ENCODE measurements at regions not wholly inside any gene's neighbourhood (a gene's known extent, or its start where the extent isn't known, plus 50 kb on each side); places are given as distances from the start of the nearest gene placed in this dataset.

GRCh38 chr12:25699454-25699853 lies 146.4 kb upstream of the LMNTD1 start:
- Mint-ChIP-seq H3K27me3 (ENCODE audit: low read depth) (no peaks in the 10 kb centered on the region; the same call in 1 of the 2 replicates), H3K4me3 (no peak overlapping the region), H3K4me1 (peaks cover 4% of the 10 kb centered on the region in 2 experiments), H3K36me3 (ENCODE audit: insufficient read depth in 1 of 3, low read depth in 3 of 3) (peaks cover 0 to 13% (median 0%) of the 10 kb centered on the region in 3 experiments; a peak in 3 of 7 replicates), H3K9me3 (peaks cover 3 to 12% of the 10 kb centered on the region in 2 experiments), H3K27ac (no peak overlapping the region)
- Histone ChIP-seq H3K79me2 (ENCODE audit: insufficient read depth, low read length) (no peaks in the 10 kb centered on the region), H3K4me1 (ENCODE audit: insufficient read depth, low read length) (no peaks in the 10 kb centered on the region; the same call in 1 of the 2 replicates), H2BK120ac (ENCODE audit: low read depth, low read length, poor library complexity, severe bottlenecking) (no peak overlapping the region), H4K5ac (ENCODE audit: insufficient read length, low read depth, low read length) (no peak overlapping the region), H3K18ac (ENCODE audit: insufficient read length, low read depth, low read length) (no peak overlapping the region), H2AFZ (ENCODE audit: low read length) (no peak overlapping the region), H3T11ph (ENCODE audit: low read length) (no peak overlapping the region), H2BK12ac (ENCODE audit: insufficient read length, low read depth, low read length) (no peak overlapping the region), H3K56ac (ENCODE audit: insufficient read length, low read depth, low read length) (no peak overlapping the region), H4K8ac (replicated peaks; ENCODE audit: insufficient read length, low read depth, low read length) (no peak overlapping the region), H3K14ac (ENCODE audit: insufficient read depth, low read length) (no peak overlapping the region), H2BK5ac (ENCODE audit: insufficient read length, low read length) (no peak overlapping the region), H3K23ac (ENCODE audit: insufficient read length, low read depth, low read length) (no peak overlapping the region), H3K27ac (ENCODE audit: insufficient read length, low read depth, low read length) (no peak overlapping the region), H3K4me2 (ENCODE audit: insufficient read depth, insufficient read length, low read length) (no peak overlapping the region), H4K91ac (ENCODE audit: insufficient read length, low read depth, low read length) (no peak overlapping the region), H3K9ac (ENCODE audit: extremely low read depth, insufficient read length, low read length) (no peak overlapping the region), H3K4ac (ENCODE audit: low read depth, low read length) (no peak overlapping the region), H3K9me3 (ENCODE audit: control insufficient read depth, low read depth, low read length) (no peaks in the 10 kb centered on the region), H2AK5ac (ENCODE audit: insufficient read length, low read length) (no peak overlapping the region), H3K79me1 (ENCODE audit: insufficient read depth, low read depth, low read length, poor library complexity, severe bottlenecking) (no peaks in the 10 kb centered on the region), H4K20me1 (ENCODE audit: control insufficient read depth, insufficient read depth, insufficient read length) (no peaks in the 10 kb centered on the region), H3K27me3 (ENCODE audit: insufficient read depth, low read length) (no peaks in the 10 kb centered on the region), H3K23me2 (ENCODE audit: insufficient read length, low read depth, low read length, poor library complexity, severe bottlenecking) (no peaks in the 10 kb centered on the region), H2BK20ac (ENCODE audit: low read depth, low read length, poor library complexity, severe bottlenecking) (no peak overlapping the region), H2BK15ac (ENCODE audit: low read depth, low read length) (no peak overlapping the region)
- no peak for TF ChIP-seq CTCF (conservative IDR thresholded peaks at IDR 0.05)
- no CpG with 5 or more reads among the region's 1 CpG for WGBS (ENCODE audit: extremely low coverage, insufficient read length, low lambda C conversion rate)
- DNase-seq: no peak
